ENCODE measurements at regions not wholly inside any gene's neighbourhood (a gene's known extent, or its start where the extent isn't known, plus 50 kb on each side); places are given as distances from the start of the nearest gene placed in this dataset.
A peak's percentile ranks its signal among the peaks of the same experiment; 100 is the strongest.

DNA sequence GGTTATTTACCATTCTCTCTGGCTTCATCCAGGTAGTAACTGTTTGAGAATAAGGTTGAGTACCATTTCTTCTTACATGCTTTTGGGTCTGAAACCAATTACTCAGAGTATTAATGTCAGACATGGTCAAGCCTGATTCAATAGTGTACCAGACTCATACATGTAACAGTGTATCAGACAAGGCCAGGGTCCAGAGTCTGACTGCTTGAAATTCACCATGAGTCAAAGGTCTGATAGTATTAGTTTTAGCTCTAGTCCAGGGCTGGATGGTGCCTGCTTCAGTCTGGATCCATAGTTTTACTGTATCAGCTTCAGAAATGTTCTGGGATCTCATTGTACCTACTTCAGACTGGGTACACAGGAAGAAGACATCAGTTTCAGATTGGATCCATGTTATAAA lies 394.4 kb downstream of the TSPY10 start:
- Histone ChIP-seq H3K4me1 (ENCODE audit: control insufficient read depth in 4 of 4, insufficient read depth in 4 of 4, low read length in 3 of 4) (no peaks in the 10 kb centered on the region), H3K9me3 (ENCODE audit: control insufficient read depth in 4 of 4, low read length in 3 of 4) (no peaks in the 10 kb centered on the region), H3K36me3 (ENCODE audit: control insufficient read depth in 4 of 4, insufficient read depth in 3 of 4, low read depth in 1 of 4, low read length in 3 of 4) (no peaks in the 10 kb centered on the region), H3K4me3 (ENCODE audit: low read depth in 1 of 3, low read length in 3 of 3) (no peak overlapping the region), H3K27ac (ENCODE audit: low read depth in 1 of 2, low read length in 2 of 2) (no peak overlapping the region), H3K27me3 (ENCODE audit: control insufficient read depth in 4 of 4, insufficient read depth in 4 of 4, low read length in 3 of 4) (no peaks in the 10 kb centered on the region), H3K9ac (ENCODE audit: low read depth in 1 of 2, low read length in 2 of 2) (no peak overlapping the region)
- TF ChIP-seq RXRA (IDR thresholded peaks at IDR 0.05) (no peak), HNF4A (conservative IDR thresholded peaks at IDR 0.05) (peak in 1 of 2 donors; percentile 46)
- DNase-seq (ENCODE audit: low spot score), result no peak

DNA sequence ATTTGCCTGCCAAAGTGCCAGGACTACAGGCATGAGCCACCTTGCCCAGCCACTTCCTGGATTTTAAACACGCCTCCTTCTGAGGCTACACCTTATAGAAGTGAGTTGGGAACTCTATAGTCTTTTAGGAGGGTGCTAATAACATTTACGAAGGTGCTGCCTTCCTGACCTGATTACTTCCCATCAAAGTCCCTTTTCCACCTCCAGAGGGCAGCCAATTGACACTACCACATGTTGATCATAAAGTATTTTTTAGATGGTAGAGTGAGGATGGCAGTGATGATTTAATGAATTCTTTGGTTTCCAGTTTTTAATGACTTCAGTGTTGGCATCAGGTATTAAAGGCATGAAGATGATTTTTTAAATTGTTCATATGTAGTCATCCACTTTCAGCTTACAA lies 440.7 kb downstream of the TSPY10 start:
- H3K9me3 ChIP-seq (ENCODE audit: control insufficient read depth in 4 of 4, low read length in 3 of 4), result no peaks in the 10 kb centered on the region
- H3K4me3 ChIP-seq (ENCODE audit: low read depth in 1 of 3, low read length in 3 of 3), result no peak overlapping the region
- no peak overlapping the region for H3K9ac ChIP-seq (ENCODE audit: low read depth in 1 of 2, low read length in 2 of 2)
- WGBS, result 41% methylated on average over 2 of the region's 2 CpGs
- no peaks in the 10 kb centered on the region for H3K36me3 ChIP-seq (ENCODE audit: control insufficient read depth in 4 of 4, insufficient read depth in 3 of 4, low read depth in 1 of 4, low read length in 3 of 4)
- TF ChIP-seq, protein P1, sequence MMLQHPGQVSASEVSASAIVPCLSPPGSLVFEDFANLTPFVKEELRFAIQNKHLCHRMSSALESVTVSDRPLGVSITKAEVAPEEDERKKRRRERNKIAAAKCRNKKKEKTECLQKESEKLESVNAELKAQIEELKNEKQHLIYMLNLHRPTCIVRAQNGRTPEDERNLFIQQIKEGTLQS (IDR thresholded peaks at IDR 0.05), result no peak
- no peak for TF ChIP-seq FOXA1 (IDR thresholded peaks at IDR 0.05)
- no peak for TF ChIP-seq HNF4A (conservative IDR thresholded peaks at IDR 0.05)
- TF ChIP-seq TAF1 (conservative IDR thresholded peaks at IDR 0.05), result no peak
- no peak for TF ChIP-seq YY1 (IDR thresholded peaks at IDR 0.05)
- TF ChIP-seq, protein P2, sequence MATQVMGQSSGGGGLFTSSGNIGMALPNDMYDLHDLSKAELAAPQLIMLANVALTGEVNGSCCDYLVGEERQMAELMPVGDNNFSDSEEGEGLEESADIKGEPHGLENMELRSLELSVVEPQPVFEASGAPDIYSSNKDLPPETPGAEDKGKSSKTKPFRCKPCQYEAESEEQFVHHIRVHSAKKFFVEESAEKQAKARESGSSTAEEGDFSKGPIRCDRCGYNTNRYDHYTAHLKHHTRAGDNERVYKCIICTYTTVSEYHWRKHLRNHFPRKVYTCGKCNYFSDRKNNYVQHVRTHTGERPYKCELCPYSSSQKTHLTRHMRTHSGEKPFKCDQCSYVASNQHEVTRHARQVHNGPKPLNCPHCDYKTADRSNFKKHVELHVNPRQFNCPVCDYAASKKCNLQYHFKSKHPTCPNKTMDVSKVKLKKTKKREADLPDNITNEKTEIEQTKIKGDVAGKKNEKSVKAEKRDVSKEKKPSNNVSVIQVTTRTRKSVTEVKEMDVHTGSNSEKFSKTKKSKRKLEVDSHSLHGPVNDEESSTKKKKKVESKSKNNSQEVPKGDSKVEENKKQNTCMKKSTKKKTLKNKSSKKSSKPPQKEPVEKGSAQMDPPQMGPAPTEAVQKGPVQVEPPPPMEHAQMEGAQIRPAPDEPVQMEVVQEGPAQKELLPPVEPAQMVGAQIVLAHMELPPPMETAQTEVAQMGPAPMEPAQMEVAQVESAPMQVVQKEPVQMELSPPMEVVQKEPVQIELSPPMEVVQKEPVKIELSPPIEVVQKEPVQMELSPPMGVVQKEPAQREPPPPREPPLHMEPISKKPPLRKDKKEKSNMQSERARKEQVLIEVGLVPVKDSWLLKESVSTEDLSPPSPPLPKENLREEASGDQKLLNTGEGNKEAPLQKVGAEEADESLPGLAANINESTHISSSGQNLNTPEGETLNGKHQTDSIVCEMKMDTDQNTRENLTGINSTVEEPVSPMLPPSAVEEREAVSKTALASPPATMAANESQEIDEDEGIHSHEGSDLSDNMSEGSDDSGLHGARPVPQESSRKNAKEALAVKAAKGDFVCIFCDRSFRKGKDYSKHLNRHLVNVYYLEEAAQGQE (IDR thresholded peaks at IDR 0.05), result no peak
- no peak for TF ChIP-seq EGR1 (IDR thresholded peaks at IDR 0.05; ENCODE audit: low read depth in 2 of 2)
- TF ChIP-seq, protein P3, sequence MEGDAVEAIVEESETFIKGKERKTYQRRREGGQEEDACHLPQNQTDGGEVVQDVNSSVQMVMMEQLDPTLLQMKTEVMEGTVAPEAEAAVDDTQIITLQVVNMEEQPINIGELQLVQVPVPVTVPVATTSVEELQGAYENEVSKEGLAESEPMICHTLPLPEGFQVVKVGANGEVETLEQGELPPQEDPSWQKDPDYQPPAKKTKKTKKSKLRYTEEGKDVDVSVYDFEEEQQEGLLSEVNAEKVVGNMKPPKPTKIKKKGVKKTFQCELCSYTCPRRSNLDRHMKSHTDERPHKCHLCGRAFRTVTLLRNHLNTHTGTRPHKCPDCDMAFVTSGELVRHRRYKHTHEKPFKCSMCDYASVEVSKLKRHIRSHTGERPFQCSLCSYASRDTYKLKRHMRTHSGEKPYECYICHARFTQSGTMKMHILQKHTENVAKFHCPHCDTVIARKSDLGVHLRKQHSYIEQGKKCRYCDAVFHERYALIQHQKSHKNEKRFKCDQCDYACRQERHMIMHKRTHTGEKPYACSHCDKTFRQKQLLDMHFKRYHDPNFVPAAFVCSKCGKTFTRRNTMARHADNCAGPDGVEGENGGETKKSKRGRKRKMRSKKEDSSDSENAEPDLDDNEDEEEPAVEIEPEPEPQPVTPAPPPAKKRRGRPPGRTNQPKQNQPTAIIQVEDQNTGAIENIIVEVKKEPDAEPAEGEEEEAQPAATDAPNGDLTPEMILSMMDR (IDR thresholded peaks at IDR 0.05; ENCODE audit: low read depth, low read length, missing input control), result no peak
- TF ChIP-seq GABPA (IDR thresholded peaks at IDR 0.05 in 1 of 2, conservative IDR thresholded peaks at IDR 0.05 in 1 of 2), result no peak
- no peak for TF ChIP-seq NR2F2 (IDR thresholded peaks at IDR 0.05)
- TF ChIP-seq FOXA2 (IDR thresholded peaks at IDR 0.05), result no peak
- TF ChIP-seq SP1 (IDR thresholded peaks at IDR 0.05), result no peak
- TF ChIP-seq, protein P4, sequence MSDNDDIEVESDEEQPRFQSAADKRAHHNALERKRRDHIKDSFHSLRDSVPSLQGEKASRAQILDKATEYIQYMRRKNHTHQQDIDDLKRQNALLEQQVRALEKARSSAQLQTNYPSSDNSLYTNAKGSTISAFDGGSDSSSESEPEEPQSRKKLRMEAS (IDR thresholded peaks at IDR 0.05), result no peak
- no peaks in the 10 kb centered on the region for H3K27me3 ChIP-seq (ENCODE audit: control insufficient read depth in 4 of 4, insufficient read depth in 4 of 4, low read length in 3 of 4)
- no peak overlapping the region for H3K27ac ChIP-seq (ENCODE audit: low read depth in 1 of 2, low read length in 2 of 2)
- no peaks in the 10 kb centered on the region for H3K4me1 ChIP-seq (ENCODE audit: control insufficient read depth in 4 of 4, insufficient read depth in 4 of 4, low read length in 3 of 4)
- DNase-seq (ENCODE audit: low spot score), result no peak
